ENCODE measurements at regions not wholly inside any gene's neighbourhood (a gene's known extent, or its start where the extent isn't known, plus 50 kb on each side); places are given as distances from the start of the nearest gene placed in this dataset.
"Not testable (repeated sequence)": the region's sequence is repeated elsewhere in the genome, so short reads cannot be mapped to it uniquely, and the experiment has no call there.

- no peak for FAIRE-seq
Measured at GRCh38 chr5:71910741-71911140, 191.7 kb downstream of the CARTPT start.

- no peak for FAIRE-seq
Measured at GRCh38 chr5:71912021-71912420, 192.9 kb downstream of the CARTPT start.

- no peak for FAIRE-seq
Measured at GRCh38 chr5:71914281-71914680, 193.0 kb upstream of the MAP1B start.

- FAIRE-seq = no peak
Measured at GRCh38 chr5:71922584-71923106, 184.6 kb upstream of the MAP1B start.

GRCh38 chr5:71923755-71924154 lies 183.5 kb upstream of the MAP1B start:
- no peak for FAIRE-seq

GRCh38 chr5:71924325-71924724 lies 182.9 kb upstream of the MAP1B start:
- no peak for FAIRE-seq

GRCh38 chr5:71924980-71925379 lies 182.3 kb upstream of the MAP1B start:
- FAIRE-seq = no peak

GRCh38 chr5:71925608-71926091 lies 181.6 kb upstream of the MAP1B start:
- no peak for FAIRE-seq

- no peak for FAIRE-seq
Measured at GRCh38 chr5:71929003-71929402, 178.3 kb upstream of the MAP1B start.

GRCh38 chr5:71930554-71930953 lies 176.7 kb upstream of the MAP1B start:
- not testable (repeated sequence) for FAIRE-seq

- FAIRE-seq = no peak
Measured at GRCh38 chr5:71932131-71932654, 175.1 kb upstream of the MAP1B start.

- FAIRE-seq = no peak
Measured at GRCh38 chr5:71932655-71933338, 174.5 kb upstream of the MAP1B start.

GRCh38 chr5:71934322-71934721 lies 173.0 kb upstream of the MAP1B start:
- no peak for FAIRE-seq

- no peak for FAIRE-seq
Measured at GRCh38 chr5:71937921-71938698, 169.2 kb upstream of the MAP1B start.

GRCh38 chr5:71938895-71939294 lies 168.4 kb upstream of the MAP1B start:
- no peak for FAIRE-seq

- no peak for FAIRE-seq
Measured at GRCh38 chr5:71939452-71940230, 167.6 kb upstream of the MAP1B start.

- FAIRE-seq = no peak
Measured at GRCh38 chr5:71943874-71944273, 163.4 kb upstream of the MAP1B start.

- no peak for FAIRE-seq
Measured at GRCh38 chr5:71945436-71945835, 161.8 kb upstream of the MAP1B start.

GRCh38 chr5:71946343-71947030 lies 160.8 kb upstream of the MAP1B start:
- FAIRE-seq = no peak

GRCh38 chr5:71948206-71948605 lies 159.1 kb upstream of the MAP1B start:
- FAIRE-seq = no peak

GRCh38 chr5:71949772-71950171 lies 157.5 kb upstream of the MAP1B start:
- no peak for FAIRE-seq

GRCh38 chr5:71953866-71954265 lies 153.4 kb upstream of the MAP1B start:
- no peak for FAIRE-seq
